C4-2B (cell line): ENCODE measurements at regions not wholly inside any gene's neighbourhood (a gene's known extent, or its start where the extent isn't known, plus 50 kb on each side); places are given as distances from the start of the nearest gene placed in this dataset.

Experiments
- H3K27ac ChIP-seq: fragments of 450-650 bp; 2 replicates; pipeline ENCODE4 v1.5.1; 2017
- CTCF ChIP-seq: fragments of 450-650 bp; conservative IDR thresholded peaks from 2 replicates; pipeline ENCODE4 v1.5.1; 2017; ENCODE audit warnings: mild to moderate bottlenecking
- ZFX ChIP-seq: fragments of 450-650 bp; IDR thresholded peaks from 2 replicates; pipeline ENCODE4 v1.6.1; 2017

- no peak overlapping the region for H3K27ac ChIP-seq
- TF ChIP-seq ZFX, result no peak
- TF ChIP-seq CTCF, result no peak
Measured at GRCh38 chr4:28772788-28773187, 1912.1 kb downstream of the STIM2 start.

GRCh38 chr4:28774344-28774743, 1913.7 kb downstream of the STIM2 start:
- no peak overlapping the region for H3K27ac ChIP-seq
- TF ChIP-seq CTCF, result no peak
- TF ChIP-seq ZFX, result no peak

- TF ChIP-seq CTCF, result no peak
- TF ChIP-seq ZFX, result no peak
- H3K27ac ChIP-seq, result no peak overlapping the region
Measured at GRCh38 chr4:28776004-28776403, 1915.4 kb downstream of the STIM2 start.

- no peak for TF ChIP-seq CTCF
- TF ChIP-seq ZFX, result no peak
- no peak overlapping the region for H3K27ac ChIP-seq
Measured at GRCh38 chr4:28784188-28784587, 1923.5 kb downstream of the STIM2 start.

- H3K27ac ChIP-seq, result no peak overlapping the region
- TF ChIP-seq ZFX, result no peak
- no peak for TF ChIP-seq CTCF
Measured at GRCh38 chr4:28787947-28788346, 1927.3 kb downstream of the STIM2 start.

- H3K27ac ChIP-seq, result no peak overlapping the region
- TF ChIP-seq CTCF, result peak; percentile 29
- no peak for TF ChIP-seq ZFX
Measured at GRCh38 chr4:28788929-28789490, 1928.4 kb downstream of the STIM2 start.

- TF ChIP-seq CTCF (no peak), ZFX (no peak)
- H3K27ac ChIP-seq, result no peak overlapping the region
Measured at GRCh38 chr4:28792917-28793597, 1927.1 kb upstream of the PCDH7 start.
